Mesenteric fat pad (tissue), 1 donor: ENCODE measurements at regions not wholly inside any gene's neighbourhood (a gene's known extent, or its start where the extent isn't known, plus 50 kb on each side); places are given as distances from the start of the nearest gene placed in this dataset.

ENCODE experiments used
- DNase-seq: peaks from one replicate; pipeline ENCODE4 v3.0.0-alpha.2; 2020; ENCODE audit warnings: low spot score
- donor health status: DM: yes; HTN: yes; CAD: no.

DNA sequence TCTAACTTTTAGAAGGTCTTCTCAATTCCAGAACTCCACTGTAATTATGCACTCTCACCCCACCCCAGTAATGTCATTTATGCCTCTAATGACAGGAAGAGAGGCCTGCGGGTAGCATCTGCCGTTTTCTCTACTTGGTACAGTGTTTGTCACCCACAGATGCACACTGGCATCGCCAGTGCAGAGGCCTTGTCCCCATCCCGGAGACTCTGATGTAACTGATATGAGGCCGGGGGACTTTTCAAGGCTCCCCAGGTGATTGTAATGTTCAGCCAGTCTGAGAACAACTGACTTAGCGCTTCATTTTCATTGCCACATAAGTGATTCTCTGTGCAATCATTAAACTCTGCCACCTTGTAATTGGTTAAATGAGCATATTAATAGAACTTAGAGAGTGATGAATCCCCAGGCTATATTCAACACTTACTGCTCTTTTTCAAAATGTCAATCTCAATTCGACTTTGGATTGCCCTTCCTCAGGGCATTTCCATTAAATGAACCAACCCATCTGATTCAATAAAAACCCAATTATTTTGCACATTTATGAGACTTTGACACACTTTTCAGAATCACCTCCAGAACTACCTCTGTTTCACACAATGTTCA, 113.2 kb downstream of the HERPUD2 start:
- DNase-seq, result no peak

DNA sequence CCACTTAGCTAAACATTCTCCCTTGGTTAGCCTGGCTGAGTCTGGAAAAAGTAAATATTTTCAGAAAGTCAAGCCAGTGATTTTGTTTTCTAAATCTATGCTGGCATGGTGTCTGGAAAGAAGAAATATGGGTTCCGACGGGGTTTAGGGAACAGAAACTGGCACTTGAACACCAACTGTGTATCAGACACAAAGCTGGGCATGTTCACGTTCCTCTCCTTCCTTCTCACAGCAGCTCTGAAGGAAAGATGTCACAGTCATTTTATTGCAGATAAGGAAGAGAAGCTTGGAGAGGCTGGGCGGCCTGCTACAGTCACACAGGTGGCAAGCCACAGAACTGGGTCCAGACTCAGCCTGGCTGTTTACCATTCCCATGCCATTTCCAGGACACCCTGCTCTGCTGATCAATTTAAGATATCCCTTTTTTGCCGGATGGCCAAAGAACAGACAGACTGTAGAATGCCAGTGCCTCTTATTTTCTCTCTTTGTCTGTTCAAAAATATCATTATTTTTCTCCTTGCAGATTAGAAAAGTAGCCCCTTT, 118.8 kb downstream of the HERPUD2 start:
- no peak for DNase-seq

DNA sequence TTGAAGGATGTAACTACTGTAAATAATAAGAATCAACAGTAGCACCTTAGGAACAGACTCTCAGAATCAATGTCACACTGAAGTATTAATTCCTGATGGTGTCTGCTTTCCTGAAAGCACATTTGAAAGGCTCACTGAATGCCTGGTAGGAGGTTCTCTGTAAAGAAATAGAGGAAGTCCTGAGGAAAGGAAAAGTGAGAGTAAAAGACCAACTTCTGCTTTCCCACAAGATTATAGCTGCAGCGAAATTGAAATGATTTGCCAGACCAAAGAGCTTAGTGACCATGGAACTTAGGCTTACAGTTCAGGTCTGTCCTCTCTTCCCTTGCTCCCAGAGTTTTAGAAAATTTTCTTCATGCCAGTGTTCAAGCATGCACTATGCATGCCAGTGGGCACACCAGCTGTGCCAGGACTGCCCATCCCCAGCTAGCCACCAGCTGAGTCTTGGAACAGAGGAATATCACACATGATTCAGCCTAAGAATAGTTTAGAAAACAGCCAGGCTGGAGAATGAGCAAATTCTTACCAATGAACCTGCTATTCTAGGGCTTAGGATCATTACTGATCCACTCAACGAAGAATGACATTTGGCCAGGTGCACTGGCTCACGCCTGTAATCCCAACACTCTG, 123.2 kb downstream of the HERPUD2 start:
- DNase-seq, result no peak

DNA sequence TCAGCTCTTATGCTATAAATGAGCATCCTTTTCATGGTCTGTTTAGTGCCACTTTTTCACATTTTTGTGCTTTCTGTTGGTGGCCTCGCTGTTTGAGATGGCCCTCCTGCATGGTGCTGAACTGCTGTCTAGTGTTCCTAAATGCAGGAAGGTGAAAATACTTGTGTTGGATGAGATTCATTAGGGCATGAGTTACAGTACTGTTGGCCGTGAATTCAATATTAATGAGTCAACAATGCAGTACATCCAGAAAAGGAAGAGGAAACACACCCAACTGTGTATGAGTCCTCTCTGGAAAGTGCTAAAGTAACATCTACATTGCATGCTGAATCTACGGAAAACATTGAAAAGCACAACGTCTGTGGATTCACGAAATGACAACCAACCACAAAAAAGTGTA, 124.0 kb downstream of the HERPUD2 start:
- DNase-seq, result no peak

DNA sequence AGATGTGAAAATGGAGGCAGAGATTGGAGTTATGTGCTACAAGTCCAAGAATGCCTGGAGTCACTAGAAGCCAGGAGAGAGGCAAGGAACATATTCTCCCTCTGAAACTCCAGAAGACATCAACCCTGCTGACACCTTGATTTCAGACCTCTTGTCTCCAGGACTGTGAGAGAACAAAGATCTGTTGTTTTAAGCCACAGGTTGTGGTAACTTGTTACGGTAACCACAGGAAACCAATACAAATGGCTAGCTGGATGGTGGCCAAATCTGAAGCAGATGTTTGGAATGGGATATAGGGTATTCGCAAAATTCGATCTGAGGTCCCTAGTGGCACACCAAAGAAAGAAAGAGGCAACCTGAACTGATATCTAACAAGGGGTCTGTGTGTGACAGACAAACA, 129.0 kb downstream of the HERPUD2 start:
- DNase-seq, result no peak

DNA sequence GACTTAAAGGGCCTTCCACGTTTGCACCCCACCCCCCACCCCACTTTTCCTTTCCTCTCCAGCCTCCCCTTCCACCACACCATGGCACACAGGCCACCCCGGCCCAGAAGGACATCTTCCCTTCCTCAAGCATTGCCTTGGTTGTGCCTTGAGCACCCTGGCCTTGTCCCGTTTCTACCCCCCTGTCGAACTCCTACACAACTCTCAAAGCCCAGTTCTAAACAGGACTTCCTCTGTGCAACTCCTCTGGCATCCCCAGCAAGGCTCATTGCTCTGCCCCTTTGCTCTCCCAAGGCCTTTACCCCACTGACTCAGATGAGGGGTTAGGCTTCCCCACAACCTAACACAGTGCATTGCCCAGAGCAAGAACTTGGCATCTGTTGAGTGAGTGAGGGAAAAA, 136.1 kb downstream of the HERPUD2 start:
- DNase-seq, result no peak

DNA sequence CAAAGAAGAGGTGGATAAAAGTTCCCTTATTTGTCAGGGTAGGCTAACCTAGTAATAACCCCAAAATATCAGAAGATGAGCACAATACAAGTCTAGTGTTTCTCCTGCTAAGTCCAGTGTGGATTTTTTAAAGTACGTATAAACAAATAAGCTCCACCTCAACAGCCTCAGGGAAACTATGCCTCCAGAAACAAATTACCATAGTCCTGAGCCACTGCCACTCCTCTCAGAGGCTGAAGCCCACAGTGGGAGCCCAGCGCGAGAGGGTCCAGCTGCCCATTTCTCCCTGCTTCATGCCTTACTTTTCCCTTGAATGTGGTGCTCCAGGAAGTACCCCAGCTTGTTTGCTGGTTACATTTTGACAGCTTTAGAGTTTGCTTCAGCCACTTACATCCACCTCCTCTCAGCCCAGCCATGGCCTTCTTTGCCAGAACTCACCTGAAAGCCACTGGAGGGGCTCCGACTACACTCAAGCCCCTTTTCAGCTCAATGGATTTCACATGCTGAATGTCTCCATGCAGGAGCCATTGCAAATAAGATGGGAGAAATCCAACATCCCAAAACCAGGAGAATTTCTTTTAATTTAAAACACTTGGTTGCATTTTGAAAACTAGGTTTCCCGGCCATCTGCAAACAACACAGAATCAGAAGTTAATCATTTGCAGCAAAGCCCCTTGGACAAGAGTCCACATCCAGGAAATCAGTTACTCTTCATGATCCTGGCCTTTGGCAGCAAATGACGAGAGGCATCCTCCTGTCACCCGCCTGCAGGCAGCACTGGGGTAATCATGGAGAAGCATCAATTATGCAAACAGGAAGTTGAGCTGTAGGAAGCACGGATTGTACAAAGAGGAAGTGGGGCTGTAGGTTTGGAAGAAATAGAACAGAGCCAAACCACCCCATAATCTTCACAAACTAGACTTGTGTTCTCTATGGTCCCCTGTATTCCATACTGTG, 138.1 kb downstream of the HERPUD2 start:
- no peak for DNase-seq

DNA sequence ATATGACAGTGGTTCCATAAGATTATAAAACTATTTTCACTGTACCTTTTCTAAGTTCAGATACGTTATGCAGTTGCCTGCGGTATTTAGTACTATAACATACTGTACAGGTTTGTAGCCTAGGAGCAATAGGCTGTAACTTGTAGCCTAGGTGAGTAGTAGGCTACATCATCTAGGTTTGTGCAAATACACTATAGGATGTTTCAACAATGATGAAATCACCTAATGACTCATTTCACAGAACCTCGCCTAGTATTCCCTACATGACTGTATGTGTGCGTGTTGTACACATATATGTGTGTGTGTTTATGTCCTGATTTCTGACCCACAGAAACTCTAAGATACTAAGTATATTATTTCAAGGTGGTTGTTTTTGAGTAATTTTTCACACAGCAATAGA, 139.0 kb downstream of the HERPUD2 start:
- DNase-seq, result no peak

DNA sequence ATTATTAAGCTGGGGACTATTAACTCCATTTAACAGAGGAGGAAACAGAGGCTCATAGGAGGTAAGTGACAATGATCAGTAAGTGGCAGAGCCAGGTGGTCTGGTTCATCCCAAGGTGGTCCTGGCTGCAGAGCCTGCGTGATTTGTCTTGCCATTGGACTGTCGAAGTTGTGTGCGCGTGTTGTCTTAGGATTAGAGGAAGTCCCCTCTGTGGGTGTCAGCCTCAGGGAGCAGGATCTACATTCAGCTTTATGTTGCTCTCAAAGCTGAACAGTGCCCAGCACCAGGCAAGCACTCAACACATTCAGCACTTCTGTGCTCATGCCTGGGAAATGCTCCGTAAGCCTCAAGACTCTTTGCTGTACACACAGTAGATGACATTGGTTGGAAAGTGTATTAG, 139.5 kb downstream of the HERPUD2 start:
- no peak for DNase-seq

DNA sequence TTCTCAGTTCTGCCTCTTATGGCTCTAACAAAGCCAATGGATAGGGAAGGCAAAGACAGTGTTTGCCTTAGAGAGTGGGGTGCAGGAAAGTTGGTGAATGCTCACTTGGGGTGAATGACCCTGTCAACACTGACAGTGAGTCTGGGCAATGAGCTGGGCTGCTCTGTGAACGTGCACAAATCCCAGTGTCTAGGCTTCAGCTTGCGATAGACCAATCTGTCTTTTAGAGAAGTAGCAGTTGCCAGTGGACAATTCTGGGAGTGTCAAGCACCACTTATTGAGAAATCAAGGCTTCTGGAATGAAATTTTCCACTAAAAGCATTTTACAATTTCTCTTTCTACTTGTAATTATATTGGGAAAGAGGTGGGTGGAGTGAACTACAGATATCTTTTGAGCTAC, 141.4 kb downstream of the HERPUD2 start:
- DNase-seq, result no peak

DNA sequence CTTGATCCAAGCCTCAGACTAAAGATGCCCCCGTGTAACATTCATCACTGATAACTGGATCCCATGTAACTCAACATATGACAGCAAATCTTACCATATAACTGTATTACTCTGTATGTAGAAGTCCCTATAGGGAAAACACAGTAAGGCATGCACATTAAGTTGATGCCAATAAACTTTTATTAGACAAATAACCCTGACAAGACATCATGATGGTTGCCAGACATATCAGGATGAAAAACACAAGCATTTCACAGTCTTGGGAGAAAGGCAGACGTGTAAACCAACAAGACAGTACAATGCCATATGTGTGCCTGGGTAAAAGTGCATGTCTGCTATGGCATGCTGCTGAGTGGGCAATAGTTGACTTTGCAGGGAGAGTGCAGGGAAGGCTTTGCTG, 142.2 kb downstream of the HERPUD2 start:
- DNase-seq, result no peak

DNA sequence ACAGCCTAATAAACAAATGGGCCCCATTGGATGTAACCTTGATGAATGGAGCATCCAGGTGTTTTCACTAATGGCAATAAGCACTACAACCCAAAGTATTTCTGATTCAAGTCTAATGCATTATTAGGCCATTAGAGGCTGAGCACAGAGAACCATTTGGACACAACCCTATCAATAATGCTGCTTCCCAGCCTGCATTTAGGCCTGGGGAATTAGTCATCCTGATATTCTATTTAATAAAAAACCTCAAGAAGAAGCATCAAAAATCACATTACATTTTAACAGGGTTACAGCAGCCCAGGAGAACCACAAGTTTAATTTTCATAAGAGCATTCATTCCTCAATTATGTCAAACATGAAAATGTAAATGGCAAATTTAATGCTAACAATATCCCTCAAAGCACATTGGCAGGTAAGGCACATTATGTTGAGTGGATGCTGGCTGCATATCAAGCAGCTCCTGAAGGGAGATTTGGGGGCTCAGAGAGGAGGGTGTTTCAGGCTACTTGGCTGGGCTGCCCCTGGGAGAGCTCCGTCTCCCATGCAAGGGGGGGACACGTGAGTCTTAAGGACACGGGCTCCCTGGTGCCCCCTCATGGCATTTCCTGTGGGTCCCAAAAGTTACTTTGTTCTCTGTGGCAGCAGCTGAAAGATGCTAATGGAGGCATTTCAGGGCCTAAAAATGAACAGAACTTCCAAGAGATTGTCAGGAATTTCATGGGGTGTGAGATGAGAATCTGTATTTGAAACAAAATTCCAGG, 143.4 kb downstream of the HERPUD2 start:
- no peak for DNase-seq

DNA sequence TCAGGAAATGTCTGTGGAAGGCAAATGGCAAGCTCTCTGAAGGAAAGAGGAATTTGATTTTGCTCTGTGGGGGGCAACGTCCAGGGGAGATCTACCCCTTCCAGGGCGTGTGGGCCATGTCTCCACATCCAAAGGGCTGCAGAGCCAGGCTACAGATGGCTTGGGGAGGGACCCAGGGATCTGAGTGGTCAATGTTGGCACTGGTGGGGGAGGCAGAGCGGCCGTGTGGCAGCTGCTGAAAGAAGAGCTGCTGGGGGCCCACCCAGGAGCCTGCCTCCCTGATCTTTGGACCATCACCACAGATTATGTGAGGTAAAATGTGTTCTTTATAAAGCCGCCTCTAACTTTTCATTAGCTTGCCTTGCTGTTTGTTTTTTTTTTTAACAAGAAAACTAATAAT, 144.1 kb downstream of the HERPUD2 start:
- DNase-seq, result no peak

DNA sequence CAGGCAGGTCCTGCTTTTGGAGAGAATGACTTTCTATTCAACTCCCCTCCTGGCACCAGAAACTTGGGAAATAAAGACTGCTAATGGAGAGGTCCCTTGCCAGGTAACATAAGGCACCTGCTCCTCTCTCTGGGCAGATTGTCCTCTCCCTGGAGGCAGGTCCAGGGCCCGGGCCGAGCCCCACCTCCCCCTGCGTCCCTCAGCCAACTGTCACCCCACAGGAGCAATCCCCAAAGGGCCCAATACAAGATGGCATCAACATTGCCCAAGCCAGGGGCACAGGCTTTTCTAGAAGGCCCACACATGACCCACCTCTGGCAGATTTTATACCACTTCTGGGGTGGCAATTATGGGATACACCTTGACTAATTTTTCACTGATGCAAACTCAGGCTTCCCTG, 145.2 kb downstream of the HERPUD2 start:
- DNase-seq, result no peak

DNA sequence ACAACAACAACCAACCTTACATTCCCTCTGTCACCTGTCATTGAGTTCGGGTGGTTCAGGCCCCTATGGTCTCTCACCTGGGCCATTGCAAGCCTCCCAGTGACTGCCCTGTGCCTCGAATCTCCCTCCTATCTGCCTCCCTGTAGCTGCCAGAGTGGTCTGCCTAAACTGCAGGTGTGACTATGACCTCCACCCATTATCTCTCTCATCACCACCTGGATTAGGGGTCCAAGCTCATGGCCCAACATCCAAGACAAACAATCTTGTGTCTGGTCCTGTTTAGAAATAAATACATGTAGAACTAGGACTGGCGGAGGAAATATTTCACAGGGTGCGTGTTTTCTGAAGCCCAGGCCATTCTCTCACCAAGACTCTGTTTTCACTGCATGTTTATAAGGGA, 146.6 kb downstream of the HERPUD2 start:
- no peak for DNase-seq

DNA sequence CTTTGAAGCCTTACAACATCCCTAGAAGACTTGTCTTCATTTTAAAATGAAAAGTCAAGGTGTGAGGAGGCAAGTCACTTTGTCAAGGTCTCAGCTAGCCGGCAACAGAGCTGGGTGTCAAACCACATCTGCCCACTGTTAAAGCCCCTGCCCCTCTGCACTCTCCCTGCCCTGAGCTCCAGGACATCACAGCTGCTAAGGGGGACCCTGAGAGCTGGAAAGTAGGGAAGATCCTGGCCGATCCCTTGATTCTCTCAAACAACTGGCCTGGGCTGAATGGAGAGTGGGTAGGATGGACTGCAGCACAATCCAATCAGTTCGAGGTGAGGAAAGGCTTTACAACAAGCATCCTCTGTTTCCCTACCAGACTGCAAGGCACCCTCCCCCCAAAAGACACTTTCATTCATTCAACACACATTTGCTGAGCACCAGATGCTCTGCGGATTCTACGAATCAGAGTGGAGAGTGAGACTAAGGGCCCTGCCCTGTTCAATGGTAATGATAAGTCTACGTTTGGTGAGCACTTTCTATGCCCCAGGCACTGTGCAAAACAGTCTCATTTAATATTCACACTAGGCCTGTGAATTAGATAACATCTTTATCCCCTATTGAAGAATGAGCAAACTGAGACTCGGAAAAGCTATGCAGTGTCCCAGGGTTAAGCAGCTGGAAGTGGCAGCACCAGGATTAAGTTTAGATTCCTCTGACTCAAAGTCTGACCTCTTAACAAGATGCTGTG, 148.1 kb downstream of the HERPUD2 start:
- DNase-seq, result no peak

DNA sequence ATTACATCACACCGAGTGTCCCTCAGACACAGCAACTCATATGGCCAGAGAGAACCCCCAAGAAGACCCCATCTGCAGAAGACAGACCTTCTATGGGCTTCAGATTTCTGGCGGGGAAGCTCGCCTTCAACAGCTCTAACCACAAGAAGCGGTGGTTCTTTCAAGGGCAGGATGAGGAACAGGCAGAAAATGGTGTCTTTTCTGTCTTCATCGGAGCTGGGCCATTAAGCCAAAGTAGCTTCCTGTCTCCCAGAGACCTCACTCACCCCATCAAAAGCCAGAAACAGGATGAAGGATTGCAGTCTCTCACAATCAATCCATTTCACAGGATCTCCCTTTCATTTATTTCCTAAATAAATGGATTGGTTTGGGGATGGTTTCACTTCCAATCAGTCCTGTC, 149.1 kb downstream of the HERPUD2 start:
- no peak for DNase-seq

DNA sequence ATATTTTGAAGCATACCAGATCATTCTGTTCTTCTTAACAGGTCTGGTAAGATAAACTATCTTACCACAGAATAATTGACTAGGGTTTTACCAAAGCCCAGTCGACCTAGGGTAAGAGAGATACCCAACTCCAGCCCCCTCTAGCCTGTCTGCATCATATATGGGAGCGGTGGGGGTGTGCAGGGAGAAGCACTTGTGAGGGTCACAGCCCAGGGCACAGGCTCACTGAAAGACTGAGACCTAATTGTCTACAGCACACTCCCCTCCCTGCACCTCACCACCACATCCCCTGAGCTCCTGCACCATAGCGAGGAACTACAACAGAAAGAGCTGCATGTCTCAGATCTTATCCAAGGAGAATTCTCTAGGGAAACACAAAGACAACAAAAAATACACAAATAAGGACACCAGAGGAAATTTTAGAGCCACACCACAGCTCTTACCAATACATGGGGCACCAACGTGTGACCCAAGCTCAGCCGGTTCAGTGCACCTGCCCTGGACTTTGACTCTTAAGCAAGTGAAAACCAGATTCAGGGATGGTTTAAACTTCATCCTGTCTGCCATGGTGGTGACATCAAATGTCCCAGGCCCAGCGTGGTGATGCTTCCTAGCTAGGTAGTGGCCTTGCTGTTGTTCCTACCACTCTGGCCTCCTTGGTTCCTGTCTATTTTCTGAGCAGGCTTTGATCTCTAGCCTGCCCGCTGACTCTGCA, 150.8 kb downstream of the HERPUD2 start:
- no peak for DNase-seq

DNA sequence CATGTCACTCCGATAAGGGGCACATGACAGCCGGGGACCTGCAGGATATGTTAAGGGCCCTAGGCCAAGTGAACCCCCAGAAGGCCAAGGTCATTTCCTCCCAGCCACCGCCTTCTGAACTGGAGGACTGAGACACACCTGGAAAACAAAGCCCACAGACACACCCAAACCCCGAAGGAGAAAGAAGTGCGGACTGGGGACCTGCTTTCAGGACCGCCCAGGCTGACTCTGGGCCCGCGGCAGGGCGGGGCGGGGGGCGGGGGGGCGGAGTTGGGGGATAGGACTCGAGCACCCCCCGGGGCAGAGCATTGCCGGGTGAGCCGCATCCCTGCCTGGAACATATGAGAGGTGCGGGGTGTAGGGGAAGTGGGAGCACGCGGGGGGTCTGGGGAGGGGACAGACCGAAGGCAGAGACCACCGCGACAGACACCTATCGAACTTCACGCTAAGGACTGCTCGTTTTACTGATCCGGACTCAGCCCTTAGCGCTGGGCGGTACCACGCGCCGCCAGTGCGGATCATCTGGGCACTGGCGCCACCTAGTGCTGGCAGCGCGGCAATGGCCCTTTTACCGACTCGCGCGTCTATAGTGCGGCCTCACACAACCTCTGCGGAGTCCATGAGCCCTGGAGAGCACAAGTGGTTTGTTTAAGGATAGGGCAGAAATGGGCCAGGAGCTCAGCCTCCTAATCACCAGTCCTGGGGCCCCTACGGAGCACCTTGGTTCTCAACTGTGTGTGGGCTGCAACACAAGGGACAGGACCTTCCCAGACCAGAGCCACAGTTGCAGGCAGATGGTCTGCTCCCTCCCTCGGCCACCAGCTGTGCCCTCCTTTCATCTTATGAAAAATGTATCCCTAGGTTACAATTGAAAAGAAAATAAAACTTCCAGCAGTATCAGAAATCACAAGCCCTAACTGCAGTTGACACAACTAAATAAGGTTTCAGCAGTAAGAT, 157.6 kb downstream of the HERPUD2 start:
- peak; percentile 93 for DNase-seq
